Stomach (tissue), 8 donors: ENCODE measurements at regions not wholly inside any gene's neighbourhood (a gene's known extent, or its start where the extent isn't known, plus 50 kb on each side); places are given as distances from the start of the nearest gene placed in this dataset.
A peak's percentile ranks its signal among the peaks of the same experiment; 100 is the strongest.

Experiments
- DNase-seq, 2 donors: peaks; one replicate each; pipeline versions ENCODE4 v3.0.0 to v3.0.0-alpha.2; 2013 to 2019
- H3K27ac ChIP-seq, 5 donors: fragments of 200-600 bp in 4 of 5; sonication (generic) in 4 of 5; one replicate each; pipeline ENCODE4 v1.5.1; 2013 to 2019; ENCODE audit warnings: mild to moderate bottlenecking in 1 of 5, moderate library complexity in 1 of 5
- H3K27me3 ChIP-seq, 3 donors: fragments of 200-600 bp; sonication (generic); one replicate each; pipeline ENCODE4 v1.5.1; 2017 to 2019; ENCODE audit warnings: mixed run types in 1 of 3
- H3K36me3 ChIP-seq, 4 donors: fragments of 200-600 bp; sonication (generic); 1 replicate in 3 of 4; 2 replicates in 1 of 4; pipeline ENCODE4 v1.5.1; 2016 to 2019
- H3K4me1 ChIP-seq, 4 donors: fragments of 200-600 bp; sonication (generic); one replicate each; pipeline ENCODE4 v1.5.1; 2016 to 2019
- H3K4me3 ChIP-seq, 4 donors: fragments of 200-600 bp; sonication (generic) in 3 of 4; one replicate each; pipeline ENCODE4 v1.5.1; 2016 to 2019; ENCODE audit warnings: mild to moderate bottlenecking in 1 of 4
- H3K9me3 ChIP-seq, 4 donors: fragments of 200-600 bp; sonication (generic); one replicate each; pipeline ENCODE4 v1.5.1; 2016 to 2019
- CTCF ChIP-seq, 7 experiments: fragments of 450-650 bp in 4 of 7; fragments of 200-600 bp in 3 of 7; sonication (generic) in 3 of 7; IDR thresholded peaks; one replicate each; pipeline ENCODE4 v1.5.1; 2016 to 2019; ENCODE audit warnings: antibody characterized with exemption in 7 of 7, control low read depth in 2 of 7, mild to moderate bottlenecking in 1 of 7
- EP300 ChIP-seq: sonication (generic); formaldehyde crosslinking; IDR thresholded peaks from one replicate; pipeline ENCODE4 v1.6.1; 2017; ENCODE audit warnings: antibody characterized with exemption
- POLR2A ChIP-seq, 4 donors: fragments of 450-650 bp; IDR thresholded peaks; one replicate each; pipeline ENCODE4 v1.6.1; 2016; ENCODE audit warnings: antibody characterized with exemption in 4 of 4, control low read depth in 2 of 4, mild to moderate bottlenecking in 1 of 4, moderate library complexity in 1 of 4
- POLR2AphosphoS5 ChIP-seq, 3 donors: sonication (generic); formaldehyde crosslinking; IDR thresholded peaks; one replicate each; pipeline ENCODE4 v1.6.1; 2016; ENCODE audit warnings: antibody characterized with exemption in 3 of 3
- WGBS, 5 donors: extraction: QIAGEN DNeasy Blood & Tissue Kit in 3 of 5; methylation state at CpG; one replicate each; pipeline versions ENCODE4 v1.1.5 to v1.1.7; 2013 to 2018; 5-methylcytosine and 5-hydroxymethylcytosine counted together
- intact Hi-C: fragments of 100-400 bp; cut with DNase I; formaldehyde crosslinking; loops from one replicate; pipeline ENCODE4 v1.15.1; 2023; ENCODE audit warnings: low total_unique reads
- donor health status: healthy with polysubstance abuse.
- donor health status: Bipolar disorder and iron deficiency.
- donor health status: healthy.

GRCh38 chr13:88676016-88676415 lies 1004.8 kb downstream of the SLITRK5 start:
- Histone ChIP-seq H3K27me3 (no peaks in the 10 kb centered on the region), H3K27ac (no peak overlapping the region), H3K4me1 (no peaks in the 10 kb centered on the region), H3K4me3 (no peak overlapping the region), H3K9me3 (no peaks in the 10 kb centered on the region), H3K36me3 (no peaks in the 10 kb centered on the region)
- DNase-seq, result no peak
- intact Hi-C loops, result no loop called here
- no peak for TF ChIP-seq POLR2AphosphoS5 (IDR thresholded peaks at IDR 0.05)
- TF ChIP-seq POLR2A (IDR thresholded peaks at IDR 0.05), result no peak
- TF ChIP-seq CTCF (IDR thresholded peaks at IDR 0.05), result no peak
- TF ChIP-seq EP300, result no peak

- Histone ChIP-seq H3K9me3 (no peaks in the 10 kb centered on the region), H3K36me3 (no peaks in the 10 kb centered on the region), H3K27me3 (no peaks in the 10 kb centered on the region), H3K4me1 (no peaks in the 10 kb centered on the region), H3K27ac (no peak overlapping the region), H3K4me3 (no peak overlapping the region)
- intact Hi-C loops, result no loop called here
- WGBS, 5 donors, result 87 to 93% (median 92%) methylated on average over 2 of the region's 2 CpGs
- DNase-seq, result no peak
- no peak for TF ChIP-seq POLR2AphosphoS5 (IDR thresholded peaks at IDR 0.05)
- TF ChIP-seq CTCF (IDR thresholded peaks at IDR 0.05), result no peak
- TF ChIP-seq POLR2A (IDR thresholded peaks at IDR 0.05), result no peak
- no peak for TF ChIP-seq EP300
Measured at GRCh38 chr13:88685459-88685858, 1014.3 kb downstream of the SLITRK5 start.

- Histone ChIP-seq H3K4me3 (no peak overlapping the region), H3K27me3 (no peaks in the 10 kb centered on the region), H3K9me3 (no peaks in the 10 kb centered on the region), H3K4me1 (peaks cover 0 to 5% (median 0%) of the 10 kb centered on the region in 4 donors), H3K27ac (no peak overlapping the region), H3K36me3 (no peaks in the 10 kb centered on the region)
- intact Hi-C loops, result no loop called here
- no peak for TF ChIP-seq POLR2AphosphoS5 (IDR thresholded peaks at IDR 0.05)
- no peak for TF ChIP-seq POLR2A (IDR thresholded peaks at IDR 0.05)
- TF ChIP-seq CTCF (IDR thresholded peaks at IDR 0.05), result no peak
- TF ChIP-seq EP300, result no peak
- no peak for DNase-seq
Measured at GRCh38 chr13:88701551-88701950, 1030.4 kb downstream of the SLITRK5 start.

- peak overlapping the region in 2 of 4 donors; percentile 10 to 13 for H3K4me3 ChIP-seq
- H3K27ac ChIP-seq, result no peak overlapping the region
- DNase-seq, result peak in 1 of 2 donors; percentile 39
- H3K4me1 ChIP-seq, result peaks cover 0 to 5% (median 0%) of the 10 kb centered on the region in 4 donors
- H3K27me3 ChIP-seq, result no peaks in the 10 kb centered on the region
- intact Hi-C loops, result no loop called here
- H3K9me3 ChIP-seq, result no peaks in the 10 kb centered on the region
- no peaks in the 10 kb centered on the region for H3K36me3 ChIP-seq
- WGBS, 5 donors, result 17 to 33% (median 23%) methylated on average over 7 of the region's 7 CpGs
- TF ChIP-seq CTCF (IDR thresholded peaks at IDR 0.05), result no peak
- no peak for TF ChIP-seq POLR2A (IDR thresholded peaks at IDR 0.05)
- no peak for TF ChIP-seq EP300
- TF ChIP-seq POLR2AphosphoS5 (IDR thresholded peaks at IDR 0.05), result no peak
Measured at GRCh38 chr13:88704600-88705275, 1033.6 kb downstream of the SLITRK5 start.
